Stimulated activated CD4-positive, alpha-beta T cell treated with anti-CD3 and anti-CD28 coated beads, Interleukin-4, amount 100 ng/mL, for 1 hour (primary cell): ENCODE measurements at regions not wholly inside any gene's neighbourhood (a gene's known extent, or its start where the extent isn't known, plus 50 kb on each side); places are given as distances from the start of the nearest gene placed in this dataset.
"Not testable (repeated sequence)": the region's sequence is repeated elsewhere in the genome, so short reads cannot be mapped to it uniquely, and the experiment has no call there.

ENCODE experiments used
- DNase-seq: peaks from one replicate; pipeline ENCODE4 v3.0.0-alpha.2; 2020

GRCh38 chr2:89537862-89538261, 846.4 kb downstream of the RPIA start:
- DNase-seq = not testable (repeated sequence)

- not testable (repeated sequence) for DNase-seq
Observed at GRCh38 chr2:89544110-89544509, 852.6 kb downstream of the RPIA start.

GRCh38 chr2:89579154-89579553, 887.7 kb downstream of the RPIA start:
- not testable (repeated sequence) for DNase-seq

- DNase-seq = not testable (repeated sequence)
Observed at GRCh38 chr2:89582816-89583215, 891.3 kb downstream of the RPIA start.

- not testable (repeated sequence) for DNase-seq
Observed at GRCh38 chr2:89584046-89584445, 892.6 kb downstream of the RPIA start.

GRCh38 chr2:89584868-89585557, 893.5 kb downstream of the RPIA start:
- DNase-seq = not testable (repeated sequence)

GRCh38 chr2:89585558-89585920, 894.1 kb downstream of the RPIA start:
- peak; percentile 17 for DNase-seq

- not testable (repeated sequence) for DNase-seq
Observed at GRCh38 chr2:89599843-89600242, 908.4 kb downstream of the RPIA start.

- DNase-seq = not testable (repeated sequence)
Observed at GRCh38 chr2:89606514-89606913, 915.0 kb downstream of the RPIA start.

GRCh38 chr2:89610207-89610926, 918.9 kb downstream of the RPIA start:
- DNase-seq = not testable (repeated sequence)

- DNase-seq = not testable (repeated sequence)
Observed at GRCh38 chr2:89610927-89611515, 919.5 kb downstream of the RPIA start.

- DNase-seq = not testable (repeated sequence)
Observed at GRCh38 chr2:89611710-89612109, 920.2 kb downstream of the RPIA start.

GRCh38 chr2:89649268-89649667, 957.8 kb downstream of the RPIA start:
- DNase-seq = not testable (repeated sequence)

- DNase-seq = not testable (repeated sequence)
Observed at GRCh38 chr2:89679254-89679653, 987.8 kb downstream of the RPIA start.
